Cardiac fibroblast (primary cell): ENCODE measurements at regions not wholly inside any gene's neighbourhood (a gene's known extent, or its start where the extent isn't known, plus 50 kb on each side); places are given as distances from the start of the nearest gene placed in this dataset.
"Not testable (repeated sequence)": the region's sequence is repeated elsewhere in the genome, so short reads cannot be mapped to it uniquely, and the experiment has no call there.

ENCODE experiments used
- DNase-seq, 2 donors: peaks; one replicate each; pipeline versions ENCODE4 v3.0.0 to v3.0.0-alpha.2; 2010; ENCODE audit warnings: low read depth in 2 of 2
- H3K4me3 ChIP-seq, 2 donors: replicated peaks in 1 of 2; 1 replicate in 1 of 2; 2 replicates in 1 of 2; pipeline ENCODE4 v1.5.1; 2011; ENCODE audit warnings: low read depth in 2 of 2, low read length in 2 of 2, mild to moderate bottlenecking in 2 of 2, moderate library complexity in 1 of 2
- CTCF ChIP-seq: IDR thresholded peaks from one replicate; pipeline ENCODE4 v1.5.1; 2011; ENCODE audit warnings: low read depth, mild to moderate bottlenecking, low read length, inconsistent platforms

DNA sequence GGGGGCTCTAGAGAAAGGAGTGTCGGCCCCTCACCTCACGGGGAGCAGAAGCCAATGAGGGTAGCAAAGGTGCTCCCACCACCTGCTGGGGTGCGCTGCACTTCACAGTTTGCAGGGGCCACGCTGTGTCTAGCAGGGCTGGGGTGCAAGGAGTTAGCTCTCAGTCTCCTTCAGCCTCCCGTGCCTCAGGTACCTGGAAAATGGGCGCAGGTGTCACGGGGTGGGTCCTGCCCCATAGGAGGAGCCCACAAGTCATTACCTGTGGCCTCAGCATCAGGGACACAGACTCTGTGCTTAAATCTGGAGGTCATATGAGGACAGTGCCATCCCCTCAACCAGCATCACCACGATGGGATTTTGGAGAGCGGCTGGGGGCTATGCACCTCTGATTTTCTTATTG is 326.7 kb downstream of the ADGRD1 start:
- no peak for DNase-seq
- TF ChIP-seq CTCF: no peak
- no peak overlapping the region for H3K4me3 ChIP-seq

DNA sequence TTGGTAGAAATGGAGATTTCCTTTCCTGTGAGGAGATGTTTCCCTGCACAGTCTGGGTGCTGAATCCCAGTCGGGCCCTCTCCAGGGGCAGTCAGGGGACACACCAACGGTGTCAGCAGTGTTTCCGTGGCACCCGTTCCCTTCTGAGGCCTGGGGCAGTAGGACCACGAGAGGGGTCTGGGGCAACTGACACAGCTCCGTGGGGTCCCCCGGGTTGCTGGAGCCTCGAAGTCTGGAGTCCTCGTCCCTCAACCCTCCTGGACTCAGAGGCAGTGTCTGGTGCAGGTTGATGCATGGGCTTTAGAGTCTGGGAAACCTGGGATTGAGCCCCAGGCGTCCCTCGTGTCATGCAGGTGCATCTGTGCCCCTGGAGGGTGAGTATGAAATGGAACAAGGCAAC is 327.3 kb downstream of the ADGRD1 start:
- DNase-seq: no peak
- H3K4me3 ChIP-seq: no peak overlapping the region
- no peak for TF ChIP-seq CTCF

DNA sequence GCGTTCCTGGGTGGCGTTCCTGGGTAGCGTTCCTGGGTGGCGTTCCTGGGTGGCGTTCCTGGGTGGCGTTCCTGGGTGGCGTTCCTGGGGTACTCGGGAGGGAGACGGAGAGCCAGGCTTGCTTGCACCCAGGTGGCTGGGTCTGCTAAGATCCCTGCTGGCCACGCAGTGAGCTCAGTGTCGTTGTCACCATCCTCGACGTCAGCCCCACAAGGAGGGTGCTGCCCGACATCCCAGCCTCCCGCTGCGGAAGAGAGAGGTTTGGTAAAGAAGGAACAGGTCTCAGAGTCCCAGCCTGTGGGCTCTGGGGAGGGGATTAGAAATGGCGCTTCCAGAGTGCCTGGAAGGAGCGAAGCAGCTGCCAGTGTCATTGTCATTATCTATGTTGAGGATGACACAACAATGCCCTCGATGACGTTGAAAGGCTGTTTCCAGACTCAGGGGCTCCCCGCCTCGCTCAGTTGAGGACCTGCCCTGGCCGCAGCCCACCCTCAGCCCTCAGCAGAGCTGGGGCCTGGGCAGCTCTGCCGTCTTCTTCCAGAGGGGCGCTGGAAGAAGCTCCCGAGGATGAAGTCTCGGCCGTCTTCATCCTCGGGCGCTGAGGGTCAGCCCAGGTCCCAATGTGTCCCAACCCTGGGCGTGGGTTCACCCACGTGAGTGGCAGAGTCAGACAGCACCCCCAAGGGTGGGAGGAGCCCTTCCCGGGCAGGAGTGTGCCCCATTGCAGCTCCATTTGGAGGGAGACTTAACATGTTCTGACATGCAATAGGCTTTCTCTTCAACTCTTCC is 328.8 kb downstream of the ADGRD1 start:
- TF ChIP-seq CTCF: no peak
- DNase-seq: no peak
- no peak overlapping the region for H3K4me3 ChIP-seq

- no peak for DNase-seq
- no peak for TF ChIP-seq CTCF
- H3K4me3 ChIP-seq: no peak overlapping the region
Observed at GRCh38 chr12:131283191-131283861, 329.6 kb downstream of the ADGRD1 start.

GRCh38 chr12:131283862-131284825 is 330.4 kb downstream of the ADGRD1 start:
- not testable (repeated sequence) for H3K4me3 ChIP-seq, DNase-seq

DNA sequence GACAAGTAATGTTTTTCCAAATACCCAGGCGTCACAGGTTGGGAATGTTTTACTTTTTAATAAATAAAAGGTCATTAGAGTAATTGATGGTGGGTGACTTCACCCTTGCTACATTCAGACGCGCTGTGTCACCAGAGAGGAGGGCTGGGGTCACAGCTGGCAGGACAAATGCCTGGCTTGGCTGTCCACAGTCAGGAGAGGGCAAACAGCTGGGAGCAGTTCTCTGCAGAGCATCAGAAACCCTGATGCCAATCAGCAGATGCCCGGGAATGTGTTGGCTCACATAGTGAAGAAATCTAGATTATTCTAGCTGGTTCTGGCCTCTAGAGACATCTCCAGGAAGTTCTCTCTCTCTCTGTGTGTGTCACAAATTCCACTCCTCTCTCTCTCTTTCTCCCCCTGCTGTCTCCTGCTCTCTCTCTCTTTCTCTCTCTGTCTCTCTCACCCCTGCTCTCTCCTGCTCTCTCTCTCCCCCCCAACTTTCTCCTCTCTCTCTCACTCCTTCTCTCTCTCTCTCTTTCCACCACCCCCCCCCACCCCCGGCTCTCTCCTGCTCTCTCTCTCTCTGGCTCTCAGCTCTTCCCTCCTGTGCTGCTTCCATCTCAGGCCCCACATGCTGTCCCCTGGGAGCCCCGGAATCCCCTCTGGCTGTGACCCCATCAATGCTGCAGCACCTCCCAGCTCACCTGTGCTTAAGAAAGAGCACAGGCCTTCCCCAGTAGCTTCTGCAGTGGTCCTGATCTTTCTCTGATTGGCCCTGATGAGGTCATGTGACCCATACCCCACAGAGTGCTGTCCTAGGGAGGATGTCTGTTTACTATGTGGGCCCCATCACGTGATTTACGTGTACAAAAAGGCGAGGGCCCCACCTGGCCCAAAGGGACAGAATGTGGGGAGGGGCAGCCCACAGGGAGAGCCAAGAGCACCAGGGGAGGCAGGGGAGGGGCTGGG is 331.5 kb downstream of the ADGRD1 start:
- H3K4me3 ChIP-seq: not testable (repeated sequence)
- DNase-seq: peak in 1 of 2 donors; percentile 2

DNA sequence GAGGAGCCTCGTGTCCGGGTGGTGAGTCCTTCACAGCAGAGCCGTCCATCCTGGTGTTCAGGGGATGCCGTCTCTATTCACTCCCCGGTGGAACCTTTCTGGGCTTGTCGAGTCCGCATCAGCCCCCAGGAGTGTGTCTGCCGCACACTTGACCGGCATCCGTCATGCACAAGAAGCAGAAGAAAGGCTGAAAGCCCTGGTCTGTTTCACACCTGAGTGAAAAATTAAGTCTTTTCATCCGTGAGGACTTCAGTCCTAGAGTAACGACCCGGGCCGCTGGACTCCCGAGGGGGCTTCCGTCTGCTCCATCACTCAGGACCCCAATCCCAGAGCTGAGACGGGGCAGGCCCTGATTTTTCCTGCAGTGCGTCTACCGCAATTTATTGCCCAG is 332.2 kb downstream of the ADGRD1 start:
- not testable (repeated sequence) for H3K4me3 ChIP-seq, DNase-seq

GRCh38 chr12:131286301-131286700 is 332.6 kb downstream of the ADGRD1 start:
- DNase-seq, H3K4me3 ChIP-seq: not testable (repeated sequence)
